HEK293T (cell line): ENCODE measurements at regions not wholly inside any gene's neighbourhood (a gene's known extent, or its start where the extent isn't known, plus 50 kb on each side); places are given as distances from the start of the nearest gene placed in this dataset.

Experiments
- CTCF ChIA-PET: fragments of 350-600 bp; formaldehyde crosslinking; extraction: SDS; loops from one replicate; lab custom pipeline; 2021; ENCODE audit warnings: antibody characterized with exemption, inconsistent platforms; lab: Yijun Ruan, JAX
- POLR2A ChIA-PET: fragments of 350-600 bp; formaldehyde crosslinking; extraction: SDS; loops from one replicate; lab custom pipeline; 2020; ENCODE audit warnings: antibody characterized with exemption, inconsistent platforms; lab: Yijun Ruan, JAX
- DNase-seq: peaks from one replicate; pipeline ENCODE4 v3.0.0; 2012; ENCODE audit warnings: mixed read lengths; ENCODE audit errors: extremely low spot score
- ARNT ChIP-seq: fragments of 450-650 bp; IDR thresholded peaks from 2 replicates; pipeline ENCODE4 v1.6.1; 2017; ENCODE audit warnings: mild to moderate bottlenecking
- BHLHE40 ChIP-seq: fragments of 450-650 bp; IDR thresholded peaks from 2 replicates; pipeline ENCODE4 v1.6.1; 2016; ENCODE audit warnings: mild to moderate bottlenecking, moderate library complexity, borderline replicate concordance
- CTBP1 ChIP-seq: fragments of 450-650 bp; IDR thresholded peaks from 2 replicates; pipeline ENCODE4 v1.6.1; 2016; ENCODE audit warnings: borderline replicate concordance
- ELF4 ChIP-seq: fragments of 450-650 bp; IDR thresholded peaks from 2 replicates; pipeline ENCODE4 v1.6.1; 2017; ENCODE audit warnings: antibody characterized with exemption
- FOXA1 ChIP-seq: fragments of 450-650 bp; IDR thresholded peaks from 2 replicates; pipeline ENCODE4 v1.6.1; 2016; ENCODE audit warnings: mild to moderate bottlenecking
- FOXK2 ChIP-seq: fragments of 450-650 bp; IDR thresholded peaks from 2 replicates; pipeline ENCODE4 v1.6.1; 2016; ENCODE audit warnings: mild to moderate bottlenecking
- FOXM1 ChIP-seq: fragments of 450-650 bp; IDR thresholded peaks from 2 replicates; pipeline ENCODE4 v1.6.1; 2017; ENCODE audit warnings: mild to moderate bottlenecking, borderline replicate concordance
- HDGF ChIP-seq: fragments of 450-650 bp; IDR thresholded peaks from 2 replicates; pipeline ENCODE4 v1.6.1; 2017; ENCODE audit warnings: antibody characterized with exemption, borderline replicate concordance
- L3MBTL2 ChIP-seq: fragments of 450-650 bp; conservative IDR thresholded peaks from 2 replicates; pipeline ENCODE4 v1.6.1; 2016; ENCODE audit warnings: mild to moderate bottlenecking
- LEF1 ChIP-seq: fragments of 450-650 bp; IDR thresholded peaks from 2 replicates; pipeline ENCODE4 v1.6.1; 2017; ENCODE audit warnings: mild to moderate bottlenecking, borderline replicate concordance
- NFRKB ChIP-seq: fragments of 450-650 bp; IDR thresholded peaks from 2 replicates; pipeline ENCODE4 v1.6.1; 2016; ENCODE audit warnings: mild to moderate bottlenecking, moderate library complexity
- SP1 ChIP-seq: fragments of 450-650 bp; IDR thresholded peaks from 2 replicates; pipeline ENCODE4 v1.6.1; 2017
- SUZ12 ChIP-seq: fragments of 450-650 bp; IDR thresholded peaks from 2 replicates; pipeline ENCODE4 v1.6.1; 2016; ENCODE audit warnings: mild to moderate bottlenecking
- TARDBP ChIP-seq: fragments of 450-650 bp; IDR thresholded peaks from 2 replicates; pipeline ENCODE4 v1.6.1; 2016
- ZNF384 ChIP-seq: fragments of 450-650 bp; IDR thresholded peaks from 2 replicates; pipeline ENCODE4 v1.6.1; 2016
- TF ChIP-seq, protein P1 (sequence below): fragments of 450-650 bp; IDR thresholded peaks from 2 replicates; pipeline ENCODE4 v1.6.1; 2016

DNA sequence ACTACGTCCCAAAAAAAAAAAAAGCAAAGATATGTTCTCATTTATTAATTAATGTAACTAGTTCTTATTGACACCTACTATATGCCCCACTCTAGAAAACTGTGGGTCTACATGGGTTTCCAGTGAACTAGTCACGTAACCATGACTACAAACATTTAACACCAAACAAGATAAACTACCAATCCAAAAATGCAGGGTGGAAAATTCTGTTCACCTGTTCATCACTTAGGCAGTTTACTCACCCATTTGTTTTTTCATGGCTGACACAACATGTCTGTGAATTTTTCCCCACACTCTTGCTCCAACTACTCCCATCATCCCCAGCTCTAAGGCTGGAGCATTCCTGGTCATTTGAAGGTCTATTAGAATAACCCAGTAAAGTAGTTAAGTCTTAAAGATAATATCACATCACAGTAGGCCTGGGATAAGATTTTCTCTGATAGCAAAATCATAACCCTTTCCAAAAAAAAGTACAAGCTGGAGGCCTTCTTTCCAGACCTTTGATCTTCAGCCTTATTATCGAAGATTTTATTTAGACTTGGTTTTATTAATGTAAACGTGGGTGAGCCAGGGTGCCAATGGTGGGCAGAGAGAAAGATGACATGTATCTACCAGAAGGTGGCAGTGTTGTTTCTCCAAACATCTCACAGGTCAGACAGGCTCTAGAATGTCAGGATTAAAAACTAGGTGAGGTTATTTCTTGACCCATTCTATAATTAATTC, 61.6 kb upstream of the DAAM1 start:
- POLR2A ChIA-PET = no interaction called here
- CTCF ChIA-PET = interaction anchor here (0.7 to 1.0 kb wide), 2 partner anchors 293 to 317 kb away, joined by 3 to 5 read pairs; no protein-coding TSS in a partner anchor
- peak; percentile 65 for DNase-seq

DNA sequence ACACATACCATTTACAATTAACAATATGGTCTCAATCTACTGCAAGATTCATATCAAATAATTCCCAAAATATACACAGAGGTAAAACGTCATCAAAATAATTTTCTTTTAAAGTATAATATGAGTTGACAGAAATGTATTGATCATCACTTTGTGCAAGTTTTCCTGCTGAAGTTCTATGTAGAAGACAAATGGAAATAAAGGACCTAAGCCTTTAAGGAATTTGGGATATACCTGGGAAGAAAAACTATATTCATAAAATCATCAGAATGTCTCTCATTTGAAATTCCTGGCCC, 61.1 kb upstream of the DAAM1 start:
- ChIA-PET POLR2A (no interaction called here), CTCF (interaction anchor here (1.0 kb wide), 1 partner anchor 317 kb away, joined by 5 read pairs; no protein-coding TSS in a partner anchor)
- no peak for TF ChIP-seq HDGF
- TF ChIP-seq CTBP1 = no peak
- TF ChIP-seq, protein P1, sequence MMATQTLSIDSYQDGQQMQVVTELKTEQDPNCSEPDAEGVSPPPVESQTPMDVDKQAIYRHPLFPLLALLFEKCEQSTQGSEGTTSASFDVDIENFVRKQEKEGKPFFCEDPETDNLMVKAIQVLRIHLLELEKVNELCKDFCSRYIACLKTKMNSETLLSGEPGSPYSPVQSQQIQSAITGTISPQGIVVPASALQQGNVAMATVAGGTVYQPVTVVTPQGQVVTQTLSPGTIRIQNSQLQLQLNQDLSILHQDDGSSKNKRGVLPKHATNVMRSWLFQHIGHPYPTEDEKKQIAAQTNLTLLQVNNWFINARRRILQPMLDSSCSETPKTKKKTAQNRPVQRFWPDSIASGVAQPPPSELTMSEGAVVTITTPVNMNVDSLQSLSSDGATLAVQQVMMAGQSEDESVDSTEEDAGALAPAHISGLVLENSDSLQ = no peak
- no peak for TF ChIP-seq FOXK2
- TF ChIP-seq FOXA1 = no peak
- TF ChIP-seq FOXM1 = no peak
- no peak for DNase-seq

More for the DNA sequence above, 61.6 kb upstream of the DAAM1 start:
- TF ChIP-seq ARNT = no peak
- TF ChIP-seq SP1 = no peak
- no peak for TF ChIP-seq SUZ12
- no peak for TF ChIP-seq HDGF
- TF ChIP-seq, protein P1 = no peak
- TF ChIP-seq NFRKB = no peak

DNA sequence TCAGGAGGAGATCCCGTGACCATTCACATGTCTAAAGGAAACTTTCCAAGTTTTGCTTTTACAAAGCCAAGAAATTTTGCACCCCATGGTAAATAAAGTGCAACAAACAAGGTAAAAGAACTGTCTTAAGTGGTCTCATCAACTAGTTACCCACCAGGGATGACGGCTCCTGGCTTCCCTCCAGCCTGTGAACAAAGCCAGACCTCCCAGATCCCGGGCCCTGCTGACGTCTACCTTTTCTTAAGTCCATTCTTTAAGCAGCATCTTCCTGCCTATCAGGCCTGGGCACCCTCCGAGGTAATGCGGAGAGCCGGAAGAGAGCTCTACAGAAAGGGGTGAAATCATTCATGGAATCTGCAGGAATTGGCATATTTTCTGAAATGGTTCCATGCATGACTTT, 58.0 kb upstream of the DAAM1 start:
- DNase-seq = no peak
- CTCF ChIA-PET = interaction anchor here (0.6 to 1.4 kb wide), 4 partner anchors 132 to 317 kb away, joined by 3 read pairs; no protein-coding TSS in a partner anchor
- no peak for TF ChIP-seq ZNF384
- POLR2A ChIA-PET = no interaction called here

DNA sequence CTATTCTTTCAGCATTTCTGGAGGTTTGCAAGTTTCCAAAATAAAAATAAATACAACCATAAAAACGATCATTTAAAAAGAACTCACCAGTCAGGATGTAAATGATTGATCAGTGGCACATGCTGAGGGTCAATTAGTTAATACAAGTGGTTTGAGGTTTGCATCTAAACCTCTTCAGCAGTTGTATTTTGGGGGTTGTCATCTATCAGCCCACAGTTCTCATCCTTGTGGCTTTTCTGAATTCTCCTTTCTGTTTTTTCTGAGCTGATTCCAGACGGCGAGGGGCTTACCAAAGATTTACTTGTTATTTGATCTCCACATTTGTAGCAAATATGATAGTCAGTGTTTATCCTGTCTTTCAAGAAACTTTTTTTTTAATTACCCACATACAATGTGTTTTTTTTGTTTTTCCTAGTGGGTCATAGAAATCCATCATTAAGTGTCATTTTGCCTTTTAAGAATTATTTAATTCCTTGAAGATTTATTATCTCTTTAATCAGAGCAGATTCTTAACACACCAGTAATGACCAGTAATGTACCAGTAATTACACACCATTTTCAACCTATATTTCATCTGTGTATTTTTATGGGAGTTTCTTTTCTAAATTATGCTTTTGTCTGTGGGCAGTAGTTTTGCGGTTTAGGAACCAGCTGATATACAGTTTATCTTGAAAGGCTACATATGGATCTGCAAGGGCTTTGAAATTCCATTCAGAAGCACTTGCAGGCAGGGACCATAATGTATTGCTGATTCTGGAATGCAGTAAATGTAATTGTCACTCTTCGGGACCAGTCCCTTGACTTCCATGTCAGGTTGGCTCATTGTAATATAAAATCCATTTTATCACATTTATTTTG, 56.3 kb upstream of the DAAM1 start:
- CTCF ChIA-PET = no interaction called here
- TF ChIP-seq, protein P1 = peak; percentile 2; the same call in 1 of the 2 replicates
- no peak for TF ChIP-seq FOXA1
- no peak for DNase-seq
- POLR2A ChIA-PET = no interaction called here

DNA sequence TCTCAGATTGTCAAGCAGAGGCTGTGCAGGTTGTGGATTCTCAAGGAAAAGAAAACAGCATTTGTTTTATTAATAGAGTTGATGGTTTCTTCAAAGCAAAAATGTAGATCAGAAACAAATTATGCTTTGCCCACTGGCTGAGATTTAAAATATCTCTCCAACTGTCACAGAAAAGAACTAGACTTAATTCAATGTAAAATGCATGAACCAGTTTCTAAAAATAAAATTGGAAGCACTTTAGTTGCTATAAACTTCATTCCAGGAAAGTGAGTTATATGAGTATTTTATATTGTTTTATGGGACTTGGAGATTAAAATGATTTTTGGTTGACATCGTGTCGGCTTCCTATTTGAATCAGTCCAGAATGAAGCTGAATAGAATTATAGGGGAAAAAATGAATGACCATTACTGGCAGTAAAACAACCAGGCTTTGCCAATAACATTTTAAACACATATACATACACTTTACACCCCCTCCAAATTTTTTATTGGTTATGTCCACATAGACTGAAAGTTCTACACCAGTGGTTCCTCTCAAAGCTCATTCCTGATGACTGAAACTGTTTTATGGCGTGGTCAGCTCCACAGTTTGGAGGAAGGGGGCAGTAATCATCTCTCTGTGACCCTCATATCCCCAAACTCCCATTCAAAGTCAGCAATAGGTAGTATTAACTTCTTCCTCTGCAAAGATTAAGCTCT, 55.5 kb upstream of the DAAM1 start:
- ChIA-PET CTCF (interaction anchor here (1.1 to 2.0 kb wide), 2 partner anchors 12 to 311 kb away, joined by 4 to 9 read pairs; no protein-coding TSS in a partner anchor), POLR2A (interaction anchor here (0.9 to 1.4 kb wide), 3 partner anchors 12 to 55 kb away, joined by 3 to 5 read pairs (median 4); partner anchors contain the start of gene DAAM1)

More for the DNA sequence above, 55.5 kb upstream of the DAAM1 start:
- DNase-seq = no peak
- TF ChIP-seq LEF1 (no peak), ELF4 (no peak), ARNT (no peak), FOXA1 (no peak), CTBP1 (no peak), SP1 (no peak), HDGF (no peak), TARDBP (no peak), NFRKB (no peak), ZNF384 (no peak), SUZ12 (no peak), FOXM1 (no peak), L3MBTL2 (no peak), FOXK2 (no peak), BHLHE40 (no peak)
- TF ChIP-seq, protein P1 = no peak
